HG02798 (cell line): ENCODE measurements at regions not wholly inside any gene's neighbourhood (a gene's known extent, or its start where the extent isn't known, plus 50 kb on each side); places are given as distances from the start of the nearest gene placed in this dataset.

ENCODE experiments used
- ATAC-seq: cut with Tn5 transposase; IDR thresholded peaks from one replicate; pipeline ENCODE4 v1.9.1; 2021; ENCODE audit warnings: mild to moderate bottlenecking; ENCODE audit not compliant: unreplicated experiment, poor library complexity

- ATAC-seq = no peak
Observed at GRCh38 chr5:168056499-168057182, 234.8 kb upstream of the WWC1 start.

GRCh38 chr5:168057905-168058304 is 233.5 kb upstream of the WWC1 start:
- no peak for ATAC-seq

- ATAC-seq = no peak
Observed at GRCh38 chr5:168059131-168059530, 232.3 kb upstream of the WWC1 start.

- ATAC-seq = no peak
Observed at GRCh38 chr5:168062239-168062638, 229.2 kb upstream of the WWC1 start.

- no peak for ATAC-seq
Observed at GRCh38 chr5:168064457-168064856, 227.0 kb upstream of the WWC1 start.

GRCh38 chr5:168064933-168065622 is 226.4 kb upstream of the WWC1 start:
- no peak for ATAC-seq

GRCh38 chr5:168066536-168067208 is 224.8 kb upstream of the WWC1 start:
- no peak for ATAC-seq

GRCh38 chr5:168070761-168071160 is 220.7 kb upstream of the WWC1 start:
- ATAC-seq = no peak

- no peak for ATAC-seq
Observed at GRCh38 chr5:168072665-168073064, 218.8 kb upstream of the WWC1 start.

GRCh38 chr5:168073311-168073710 is 218.1 kb upstream of the WWC1 start:
- ATAC-seq = no peak

GRCh38 chr5:168073991-168074800 is 217.2 kb upstream of the WWC1 start:
- ATAC-seq = no peak

- ATAC-seq = no peak
Observed at GRCh38 chr5:168075387-168075786, 216.1 kb upstream of the WWC1 start.

GRCh38 chr5:168076561-168076991 is 214.9 kb upstream of the WWC1 start:
- peak; percentile 61 for ATAC-seq

- no peak for ATAC-seq
Observed at GRCh38 chr5:168085261-168086031, 206.0 kb upstream of the WWC1 start.

- ATAC-seq = no peak
Observed at GRCh38 chr5:168086104-168086610, 205.3 kb upstream of the WWC1 start.

GRCh38 chr5:168086746-168087145 is 204.7 kb upstream of the WWC1 start:
- no peak for ATAC-seq

- no peak for ATAC-seq
Observed at GRCh38 chr5:168088410-168089173, 202.9 kb upstream of the WWC1 start.

- ATAC-seq = no peak
Observed at GRCh38 chr5:168089201-168089887, 202.1 kb upstream of the WWC1 start.
